WTC11 (cell line): ENCODE measurements at regions not wholly inside any gene's neighbourhood (a gene's known extent, or its start where the extent isn't known, plus 50 kb on each side); places are given as distances from the start of the nearest gene placed in this dataset.

Experiments used
- ATAC-seq: fragments of 200-7000 bp; cut with Tn5 transposase; 2 replicates; pipeline ENCODE4 v1.10.0; 2021; ENCODE audit warnings: mild to moderate bottlenecking, moderate library complexity
- CTCF ChIA-PET: fragments of 300-600 bp; sonication (Branson Sonifier 250); formaldehyde crosslinking; loops from one replicate; lab custom pipeline; 2021; ENCODE audit warnings: antibody characterized with exemption; lab: Charles Lee
- POLR2A ChIA-PET: fragments of 350-600 bp; sonication (Branson Sonifier 250); formaldehyde crosslinking; loops from one replicate; lab custom pipeline; 2021; ENCODE audit warnings: antibody characterized with exemption; lab: Charles Lee
- DNase-seq: peaks from one replicate; pipeline ENCODE4 v3.0.0; 2021; ENCODE audit warnings: low spot score
- H3K27ac Mint-ChIP-seq: 2 replicates; pipeline ENCODE4 v1.8.0; 2021; ENCODE audit warnings: mixed read lengths
- H3K27me3 Mint-ChIP-seq: 2 replicates; pipeline ENCODE4 v1.8.0; 2021; ENCODE audit warnings: low read depth, mild to moderate bottlenecking, moderate library complexity, mixed read lengths
- H3K36me3 Mint-ChIP-seq: 2 replicates; pipeline ENCODE4 v1.8.0; 2021; ENCODE audit warnings: mixed read lengths
- H3K4me1 Mint-ChIP-seq: 2 replicates; pipeline ENCODE4 v1.8.0; 2022; ENCODE audit warnings: mixed read lengths
- H3K4me3 Mint-ChIP-seq: 2 replicates; pipeline ENCODE4 v1.8.0; 2021; ENCODE audit warnings: mild to moderate bottlenecking, moderate library complexity, mixed read lengths
- H3K9me3 Mint-ChIP-seq: 2 replicates; pipeline ENCODE4 v1.8.0; 2021; ENCODE audit warnings: mixed read lengths
- FOXK1 ChIP-seq: sonication (generic); formaldehyde crosslinking; IDR thresholded peaks from 2 replicates; pipeline ENCODE4 v1.8.0; 2022; ENCODE audit warnings: mild to moderate bottlenecking, moderate library complexity, missing genetic modification reagents
- GABPB1 ChIP-seq: sonication (generic); formaldehyde crosslinking; IDR thresholded peaks from 2 replicates; pipeline ENCODE4 v1.8.1; 2023; ENCODE audit warnings: mild to moderate bottlenecking, missing genetic modification reagents
- GRHL2 ChIP-seq: fragments of 250-450 bp; sonication (Bioruptor Pico); IDR thresholded peaks from 2 replicates; pipeline ENCODE4 v1.8.0; 2022; ENCODE audit warnings: mild to moderate bottlenecking, moderate library complexity; ENCODE audit not compliant: insufficient replicate concordance, severe bottlenecking
- MYBL2 ChIP-seq: sonication (generic); formaldehyde crosslinking; IDR thresholded peaks from 2 replicates; pipeline ENCODE4 v1.8.1; 2023; ENCODE audit warnings: mild to moderate bottlenecking, moderate library complexity, missing genetic modification reagents
- NFE2L1 ChIP-seq: sonication (generic); formaldehyde crosslinking; IDR thresholded peaks from 2 replicates; pipeline ENCODE4 v1.8.1; 2023; ENCODE audit warnings: missing genetic modification reagents
- NR1H2 ChIP-seq: sonication (generic); formaldehyde crosslinking; IDR thresholded peaks from 2 replicates; pipeline ENCODE4 v1.9.0; 2021; ENCODE audit warnings: mild to moderate bottlenecking, moderate library complexity, missing genetic modification reagents
- NR2C2 ChIP-seq: sonication (generic); formaldehyde crosslinking; IDR thresholded peaks from 2 replicates; pipeline ENCODE4 v1.8.0; 2022; ENCODE audit warnings: mild to moderate bottlenecking, missing genetic modification reagents
- NR3C1 ChIP-seq: sonication (generic); formaldehyde crosslinking; conservative IDR thresholded peaks from 2 replicates; pipeline ENCODE4 v1.8.1; 2023; ENCODE audit warnings: low read depth, mild to moderate bottlenecking, missing genetic modification reagents
- STAT6 ChIP-seq: sonication (generic); formaldehyde crosslinking; conservative IDR thresholded peaks from 2 replicates; pipeline ENCODE4 v1.8.1; 2023; ENCODE audit warnings: mild to moderate bottlenecking, low read depth, missing genetic modification reagents, moderate library complexity
- TP53 ChIP-seq: sonication (generic); formaldehyde crosslinking; IDR thresholded peaks from 2 replicates; pipeline ENCODE4 v1.8.1; 2023; ENCODE audit warnings: mild to moderate bottlenecking, missing genetic modification reagents
- ZBTB21 ChIP-seq: sonication (generic); formaldehyde crosslinking; IDR thresholded peaks from 2 replicates; pipeline ENCODE4 v1.8.1; 2023; ENCODE audit warnings: mild to moderate bottlenecking, missing genetic modification reagents, borderline replicate concordance
- ZBTB43 ChIP-seq: sonication (generic); formaldehyde crosslinking; IDR thresholded peaks from 2 replicates; pipeline ENCODE4 v1.8.1; 2023; ENCODE audit warnings: mild to moderate bottlenecking, missing genetic modification reagents
- ZNF138 ChIP-seq: sonication (generic); formaldehyde crosslinking; conservative IDR thresholded peaks from 2 replicates; pipeline ENCODE4 v1.8.1; 2022; ENCODE audit warnings: mild to moderate bottlenecking, moderate library complexity, missing genetic modification reagents
- ZNF232 ChIP-seq: sonication (generic); formaldehyde crosslinking; IDR thresholded peaks from 2 replicates; pipeline ENCODE4 v1.8.0; 2022; ENCODE audit warnings: mild to moderate bottlenecking, missing genetic modification reagents
- ZNF281 ChIP-seq: sonication (generic); formaldehyde crosslinking; IDR thresholded peaks from 2 replicates; pipeline ENCODE4 v1.8.0; 2023; ENCODE audit warnings: mild to moderate bottlenecking, missing genetic modification reagents
- ZNF532 ChIP-seq: fragments of 250-450 bp; sonication (Bioruptor Pico); IDR thresholded peaks from 2 replicates; pipeline ENCODE4 v1.9.0; 2021; ENCODE audit warnings: mild to moderate bottlenecking, borderline replicate concordance

- ATAC-seq (no peak), DNase-seq (no peak)
- H3K9me3 Mint-ChIP-seq: no peaks in the 10 kb centered on the region
- no peaks in the 10 kb centered on the region for H3K36me3 Mint-ChIP-seq
- no peak for TF ChIP-seq GRHL2
- no peak for TF ChIP-seq TP53 (CRISPR knock-in tag)
- no peak for TF ChIP-seq NR1H2 (CRISPR knock-in tag)
- no peak for TF ChIP-seq STAT6 (CRISPR knock-in tag)
- TF ChIP-seq NFE2L1 (CRISPR knock-in tag): no peak
- no peak for TF ChIP-seq MYBL2 (CRISPR knock-in tag)
- TF ChIP-seq ZNF138 (CRISPR knock-in tag): no peak
- no peak for TF ChIP-seq ZBTB21 (CRISPR knock-in tag)
- no peak for TF ChIP-seq ZBTB43 (CRISPR knock-in tag)
- TF ChIP-seq NR2C2: no peak
- no peak for TF ChIP-seq FOXK1 (CRISPR knock-in tag)
- no peak for TF ChIP-seq ZNF232 (CRISPR knock-in tag)
- no peak for TF ChIP-seq GABPB1 (CRISPR knock-in tag)
- no peak for TF ChIP-seq ZNF281 (CRISPR knock-in tag)
- TF ChIP-seq ZNF532 (CRISPR knock-in tag): no peak
- TF ChIP-seq NR3C1 (CRISPR knock-in tag): no peak
- POLR2A ChIA-PET: no interaction called here
- H3K4me1 Mint-ChIP-seq: peaks cover 27% of the 10 kb centered on the region
- no peaks in the 10 kb centered on the region; the same call in 1 of the 2 replicates for H3K27me3 Mint-ChIP-seq
- no peak overlapping the region for H3K4me3 Mint-ChIP-seq
- H3K27ac Mint-ChIP-seq: no peak overlapping the region
- CTCF ChIA-PET: interaction anchor here (1.8 kb wide), 1 partner anchor 83 kb away, joined by 7 read pairs; no protein-coding TSS in a partner anchor
These were observed 135.9 kb upstream of the HMCN1 start for GRCh38 chr1:185598332-185598731.
